LNCaP clone FGC (cell line): ENCODE measurements at regions not wholly inside any gene's neighbourhood (a gene's known extent, or its start where the extent isn't known, plus 50 kb on each side); places are given as distances from the start of the nearest gene placed in this dataset.

Source experiments
- DNase-seq: peaks from one replicate; pipeline ENCODE4 v3.0.0-alpha.2; 2011; ENCODE audit warnings: low read depth
- H3K4me3 ChIP-seq: 2 replicates; pipeline ENCODE4 v1.5.1; 2011; ENCODE audit warnings: mild to moderate bottlenecking, low read depth, low read length, control low read depth
- CTCF ChIP-seq: IDR thresholded peaks from 2 replicates; pipeline ENCODE4 v1.5.1; 2012; ENCODE audit warnings: mild to moderate bottlenecking; ENCODE audit not compliant: control insufficient read depth, insufficient read depth; ENCODE audit errors: extremely low read depth

GRCh38 chr10:128471151-128471550 lies 344.9 kb upstream of the MKI67 start:
- TF ChIP-seq CTCF = no peak
- DNase-seq = no peak
- H3K4me3 ChIP-seq = no peak overlapping the region

GRCh38 chr10:128472196-128472595 lies 346.0 kb upstream of the MKI67 start:
- TF ChIP-seq CTCF = no peak
- H3K4me3 ChIP-seq = no peak overlapping the region

GRCh38 chr10:128473396-128473795 lies 347.2 kb upstream of the MKI67 start:
- no peak overlapping the region for H3K4me3 ChIP-seq
- TF ChIP-seq CTCF = no peak
- no peak for DNase-seq

More at GRCh38 chr10:128472196-128472595, 346.0 kb upstream of the MKI67 start:
- DNase-seq = no peak

- no peak for DNase-seq
- no peak for TF ChIP-seq CTCF
- no peak overlapping the region for H3K4me3 ChIP-seq
These were observed 347.7 kb upstream of the MKI67 start for GRCh38 chr10:128473911-128474310.

- no peak for DNase-seq
- no peak overlapping the region for H3K4me3 ChIP-seq
- no peak for TF ChIP-seq CTCF
These were observed 348.3 kb upstream of the MKI67 start for GRCh38 chr10:128474571-128474970.

GRCh38 chr10:128475686-128476367 lies 349.6 kb upstream of the MKI67 start:
- TF ChIP-seq CTCF = no peak
- H3K4me3 ChIP-seq = no peak overlapping the region
- DNase-seq = no peak

GRCh38 chr10:128476368-128476725 lies 350.1 kb upstream of the MKI67 start:
- TF ChIP-seq CTCF = no peak
- no peak overlapping the region for H3K4me3 ChIP-seq
- no peak for DNase-seq
